GM21528 (cell line): ENCODE measurements at regions not wholly inside any gene's neighbourhood (a gene's known extent, or its start where the extent isn't known, plus 50 kb on each side); places are given as distances from the start of the nearest gene placed in this dataset.

Experiments
- ATAC-seq: cut with Tn5 transposase; IDR thresholded peaks from one replicate; pipeline ENCODE4 v1.9.1; 2021; ENCODE audit warnings: mild to moderate bottlenecking, moderate library complexity; ENCODE audit not compliant: unreplicated experiment, low FRiP score

- no peak for ATAC-seq
Measured at GRCh38 chr10:121025731-121026130, 174.6 kb downstream of the WDR11 start.

- no peak for ATAC-seq
Measured at GRCh38 chr10:121027371-121027770, 176.2 kb downstream of the WDR11 start.

- ATAC-seq, result no peak
Measured at GRCh38 chr10:121032460-121032859, 181.3 kb downstream of the WDR11 start.

DNA sequence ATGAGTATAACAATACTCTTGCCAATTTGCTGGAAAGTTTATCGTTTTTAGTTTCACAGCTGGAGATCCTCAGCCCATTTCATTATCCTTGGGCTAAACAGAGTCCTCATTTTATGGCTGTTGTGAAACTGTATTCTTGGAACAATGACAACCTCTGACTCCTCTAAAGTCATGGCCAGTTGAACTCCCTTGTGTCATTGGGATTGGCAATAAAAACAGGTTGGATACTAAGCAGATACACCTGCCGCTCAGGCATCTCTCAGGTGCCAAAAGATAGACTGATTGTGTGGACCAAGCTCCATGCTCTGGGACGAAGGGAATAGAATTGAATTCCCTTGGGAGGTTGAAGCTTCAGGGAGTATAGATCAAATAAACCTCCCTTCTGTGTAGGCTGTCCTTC lies 182.2 kb downstream of the WDR11 start:
- ATAC-seq, result no peak

DNA sequence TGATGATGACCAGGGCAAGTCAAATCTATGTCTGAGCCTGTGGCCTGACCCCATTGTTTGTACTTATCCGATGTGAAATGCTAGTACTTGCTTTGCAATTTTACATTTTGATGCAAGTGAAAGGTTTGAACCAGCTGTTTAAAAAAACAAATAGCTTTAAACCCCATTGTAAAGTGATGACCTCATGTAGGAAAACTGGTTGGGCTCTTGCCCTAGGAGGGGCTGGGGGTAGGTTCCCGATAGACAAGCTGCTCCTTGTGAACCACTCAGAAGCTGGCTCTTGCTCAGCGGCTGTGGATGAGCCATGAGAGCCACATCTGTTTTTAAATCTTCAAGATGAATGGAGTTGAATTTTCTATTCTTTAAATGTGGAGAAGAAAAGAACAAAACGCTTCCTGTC lies 185.3 kb downstream of the WDR11 start:
- ATAC-seq, result no peak

- no peak for ATAC-seq
Measured at GRCh38 chr10:121041499-121041898, 190.3 kb downstream of the WDR11 start.

DNA sequence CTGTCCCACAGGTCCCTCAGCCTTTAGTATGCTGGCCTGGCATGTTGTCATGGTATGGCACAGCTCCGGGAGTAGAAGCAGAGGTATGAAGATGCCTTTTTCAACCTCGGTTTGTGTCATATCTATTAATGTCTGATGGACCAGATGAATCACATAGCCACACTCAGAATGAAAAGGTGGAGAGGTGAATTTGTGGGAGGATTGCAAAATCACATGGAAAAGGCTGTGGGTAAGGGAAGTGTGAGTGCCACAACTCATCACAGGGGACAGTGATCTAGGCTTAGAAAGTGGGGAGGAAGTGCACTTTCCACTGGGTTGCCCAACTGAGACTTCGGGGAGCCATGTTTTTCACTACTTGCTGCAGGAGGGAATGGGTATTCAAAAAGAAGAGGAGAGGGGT lies 190.7 kb downstream of the WDR11 start:
- ATAC-seq, result no peak

- no peak for ATAC-seq
Measured at GRCh38 chr10:121042342-121042741, 191.2 kb downstream of the WDR11 start.

DNA sequence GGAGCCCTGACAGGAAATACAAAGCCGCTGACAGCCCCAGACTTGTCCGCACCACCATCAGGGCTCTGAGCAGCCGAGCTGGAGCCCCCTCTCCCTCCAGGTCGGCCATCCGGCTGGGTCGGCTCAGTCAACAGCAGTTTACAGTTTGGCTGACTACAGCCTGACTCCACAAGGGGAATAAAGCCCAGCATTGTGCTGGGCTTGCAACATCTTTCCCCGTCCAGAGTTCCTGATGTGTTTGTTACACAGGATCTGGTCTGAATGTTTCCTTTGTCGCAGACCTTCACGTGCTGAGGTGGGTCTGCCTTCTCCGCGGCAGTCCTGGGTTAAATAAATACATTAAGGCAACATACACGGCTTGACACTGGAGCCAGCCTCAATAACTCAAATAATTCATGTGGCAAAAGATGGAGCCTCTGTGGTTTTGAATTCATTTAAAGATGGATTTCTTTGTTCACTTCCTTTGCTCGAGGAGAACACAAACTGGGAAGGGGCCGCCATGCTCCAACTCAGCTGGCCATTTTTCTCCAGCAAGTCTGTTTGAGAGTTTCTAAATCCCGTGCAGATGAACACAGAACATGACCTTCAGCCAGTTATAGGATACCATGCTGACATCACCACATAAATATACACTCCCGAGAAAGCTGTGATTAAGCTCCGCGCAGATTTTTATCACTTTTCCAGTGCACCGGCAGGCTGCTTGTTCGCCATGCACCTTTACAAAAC lies 192.1 kb downstream of the WDR11 start:
- ATAC-seq, result no peak

DNA sequence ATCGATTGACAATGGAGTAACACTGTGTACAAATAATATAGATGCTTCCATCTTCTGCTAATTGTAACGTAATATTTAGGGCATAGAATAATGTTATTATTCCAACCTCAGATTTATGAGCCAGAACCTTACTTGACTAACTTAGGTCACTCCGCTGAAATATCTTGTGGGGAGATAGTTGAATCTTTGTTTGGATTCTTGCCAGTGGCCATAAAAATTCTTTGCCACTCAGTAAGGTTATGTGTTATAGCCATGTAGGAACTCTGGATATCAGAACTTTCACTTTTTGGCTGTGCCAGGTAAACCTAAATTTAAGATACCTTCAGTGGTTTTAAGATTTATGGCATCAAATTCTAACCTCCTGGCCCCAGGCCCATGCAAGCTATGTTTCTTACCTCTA lies 197.6 kb downstream of the WDR11 start:
- no peak for ATAC-seq

GRCh38 chr10:121049489-121049888 lies 198.3 kb downstream of the WDR11 start:
- ATAC-seq, result no peak

GRCh38 chr10:121049923-121050322 lies 198.8 kb downstream of the WDR11 start:
- no peak for ATAC-seq

DNA sequence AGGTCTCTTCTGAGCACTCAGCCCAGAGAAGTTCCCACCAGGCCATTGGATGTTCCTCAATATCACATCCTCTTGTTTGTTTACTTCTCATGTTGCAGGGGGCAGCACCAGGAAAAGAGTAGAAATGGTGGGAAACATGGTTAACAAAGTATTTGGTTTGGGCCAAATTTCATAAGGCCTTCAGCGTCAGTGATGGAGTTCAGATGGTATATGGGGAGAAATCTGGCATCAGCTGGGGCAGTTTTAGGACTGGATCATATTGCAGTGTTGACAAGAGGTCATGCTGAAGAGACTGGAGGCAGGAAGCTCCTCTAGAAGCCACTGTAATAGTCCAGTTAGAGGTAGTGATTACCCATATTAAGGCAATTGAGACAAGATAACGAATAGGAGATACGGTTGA lies 200.0 kb downstream of the WDR11 start:
- ATAC-seq, result no peak

DNA sequence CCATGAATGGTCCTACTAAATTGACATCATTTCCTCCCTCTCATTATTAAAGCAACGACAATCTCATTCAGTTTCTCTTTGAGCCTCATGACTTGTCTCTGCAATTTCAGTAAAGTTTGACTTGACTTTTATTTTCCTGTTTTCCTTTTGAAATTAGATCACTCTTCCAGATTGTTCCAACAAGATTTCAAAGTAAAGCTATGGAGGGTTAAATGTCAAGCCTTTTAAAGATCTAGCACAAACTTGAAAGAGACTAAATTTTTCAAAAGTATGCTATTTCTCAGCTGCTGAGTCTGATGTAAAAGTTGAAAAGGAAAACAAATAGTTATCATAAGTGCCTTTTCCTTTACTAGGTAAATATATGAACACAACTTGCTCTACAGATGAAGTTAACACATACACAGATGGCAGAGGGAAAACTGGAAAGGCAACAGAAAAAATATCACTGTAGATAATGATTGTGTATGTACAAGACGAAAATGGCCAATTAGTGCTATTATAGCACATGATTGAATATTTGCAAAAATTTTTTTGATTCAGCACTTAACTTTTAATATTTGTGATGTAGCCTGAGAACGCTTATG lies 200.6 kb downstream of the WDR11 start:
- ATAC-seq, result no peak

DNA sequence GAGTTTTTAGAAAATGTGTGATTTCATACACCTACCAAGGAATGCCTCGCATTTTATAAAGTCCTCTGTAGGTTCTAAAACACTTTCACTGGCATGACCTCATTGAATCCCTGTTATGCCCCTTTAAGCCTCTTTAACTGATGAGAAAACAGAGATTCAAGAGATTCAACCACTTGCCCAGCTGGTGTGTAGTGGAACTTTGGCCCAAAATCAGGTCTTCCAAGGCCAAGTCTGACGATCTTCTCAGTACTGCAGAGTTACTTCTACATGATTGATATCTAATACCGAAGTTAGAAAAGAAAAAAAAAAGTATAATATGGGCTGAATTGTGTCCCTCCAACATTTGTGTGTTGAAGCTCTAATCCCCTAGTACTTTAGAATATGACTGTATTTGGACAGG lies 202.0 kb downstream of the WDR11 start:
- no peak for ATAC-seq

GRCh38 chr10:121054874-121055273 lies 203.7 kb downstream of the WDR11 start:
- ATAC-seq, result no peak

GRCh38 chr10:121057269-121057668 lies 206.1 kb downstream of the WDR11 start:
- no peak for ATAC-seq

DNA sequence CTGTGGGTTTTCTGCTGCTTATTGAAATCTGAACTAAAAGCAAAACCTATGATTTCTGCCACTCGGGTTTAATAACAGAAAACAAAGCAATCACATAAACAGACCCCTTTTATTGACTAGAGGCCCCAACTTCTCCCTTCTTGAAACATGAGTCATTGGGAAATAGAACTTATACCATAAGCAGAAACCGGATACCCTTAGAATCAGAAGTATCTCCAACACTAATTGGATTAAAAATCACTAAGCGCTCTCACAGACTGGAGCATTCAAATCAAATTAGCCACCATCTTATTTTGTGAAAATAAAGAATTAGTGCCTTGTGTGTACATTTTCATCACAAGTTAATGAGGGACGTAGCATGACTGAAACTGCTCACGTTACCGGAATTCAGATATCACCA lies 206.9 kb downstream of the WDR11 start:
- ATAC-seq, result no peak

GRCh38 chr10:121059351-121059750 lies 208.2 kb downstream of the WDR11 start:
- no peak for ATAC-seq

DNA sequence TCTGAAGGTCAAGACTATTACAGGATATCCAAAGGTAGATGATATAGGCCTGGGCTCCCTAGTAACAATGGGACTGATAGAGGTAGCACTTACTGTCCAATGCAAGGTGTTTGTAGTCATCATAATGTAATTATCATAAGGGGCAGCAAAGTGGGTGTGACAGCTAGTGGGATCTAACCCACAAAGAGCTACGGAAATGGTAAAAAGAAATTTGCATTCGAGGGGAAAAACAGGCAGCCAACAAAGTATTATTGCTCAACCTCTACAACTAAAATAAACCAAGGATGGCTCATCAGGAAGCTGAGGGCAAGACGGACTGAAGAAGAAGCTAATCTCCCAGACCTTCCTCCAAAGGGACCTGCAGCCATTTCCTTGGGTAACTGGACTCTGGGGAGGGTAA lies 211.0 kb downstream of the WDR11 start:
- ATAC-seq, result no peak

- no peak for ATAC-seq
Measured at GRCh38 chr10:121063744-121064143, 212.6 kb downstream of the WDR11 start.

- ATAC-seq, result no peak
Measured at GRCh38 chr10:121064491-121064890, 213.3 kb downstream of the WDR11 start.
